Spleen (tissue), 7 donors: ENCODE measurements at regions not wholly inside any gene's neighbourhood (a gene's known extent, or its start where the extent isn't known, plus 50 kb on each side); places are given as distances from the start of the nearest gene placed in this dataset.

Experiments used
- CTCF ChIP-seq, 11 experiments: fragments of 200-600 bp in 7 of 11; fragments of 450-650 bp in 4 of 11; sonication (generic) in 4 of 11; IDR thresholded peaks in 8 of 11; conservative IDR thresholded peaks in 3 of 11; 1 replicate in 7 of 11; 2 replicates in 4 of 11; pipeline versions ENCODE4 v1.4.0 to v1.8.0; 2016 to 2021; ENCODE audit warnings: antibody characterized with exemption in 11 of 11, inconsistent platforms in 4 of 11, mild to moderate bottlenecking in 1 of 11
- POLR2A ChIP-seq, 3 donors: fragments of 450-650 bp; IDR thresholded peaks; one replicate each; pipeline ENCODE4 v1.5.1; 2017; ENCODE audit warnings: antibody characterized with exemption in 3 of 3, mild to moderate bottlenecking in 1 of 3
- POLR2AphosphoS5 ChIP-seq, 3 donors: sonication (generic); formaldehyde crosslinking; IDR thresholded peaks; one replicate each; pipeline ENCODE4 v1.5.1; 2017; ENCODE audit warnings: antibody characterized with exemption in 3 of 3
- donor health status: DM: no; HTN: no; CAD: no; lungs with moderate emphysema.
- donor health status: DM: no; HTN: no; CAD: no.
- donor health status: DM: no; HTN: no; CAD: no.

- TF ChIP-seq POLR2A (IDR thresholded peaks at IDR 0.05) (no peak), CTCF (IDR thresholded peaks at IDR 0.05 in 8 of 11, conservative IDR thresholded peaks at IDR 0.05 in 3 of 11) (no peak), POLR2AphosphoS5 (IDR thresholded peaks at IDR 0.05) (no peak)
Measured at GRCh38 chr10:118470470-118470869, 125.0 kb downstream of the PRLHR start.
